A549 (cell line): ENCODE measurements at regions not wholly inside any gene's neighbourhood (a gene's known extent, or its start where the extent isn't known, plus 50 kb on each side); places are given as distances from the start of the nearest gene placed in this dataset.

Source experiments
- ATAC-seq, 2 experiments: fragments of 200-7000 bp in 1 of 2; fragments of >200 bp in 1 of 2; cut with Nextera tagmentation in 1 of 2; cut with Tn5 transposase in 1 of 2; 3 replicates each; pipeline versions ENCODE4 v1.8.0 to v1.9.1; 2018 to 2020; ENCODE audit warnings: mild to moderate bottlenecking in 1 of 2, moderate library complexity in 1 of 2
- CTCF ChIA-PET: fragments of 300-600 bp; sonication (Branson Sonifier 250); formaldehyde crosslinking; extraction: SDS; loops from one replicate; lab custom pipeline; 2021; ENCODE audit warnings: antibody characterized with exemption, inconsistent platforms; lab: Yijun Ruan, JAX
- POLR2A ChIA-PET: fragments of 350-600 bp; formaldehyde crosslinking; extraction: SDS; loops from one replicate; lab custom pipeline; 2021; ENCODE audit warnings: antibody characterized with exemption, inconsistent platforms; lab: Yijun Ruan, JAX
- DNase-seq, 2 experiments: peaks; one replicate each; pipeline versions ENCODE4 v3.0.0 to v3.0.0-alpha.2; 2011 to 2016; ENCODE audit warnings: low read depth in 1 of 2, low spot score in 1 of 2
- FAIRE-seq: peaks from 2 replicates; lab custom pipeline; 2011; peaks lifted over from hg19 to GRCh38; lab: Jason Lieb, UNC
- H3K27ac ChIP-seq, 2 experiments: fragments of >200 bp; sonication (Bioruptor Twin); formaldehyde crosslinking; 3 replicates each; pipeline ENCODE4 v1.5.1; 2016 to 2017
- H3K4me1 ChIP-seq: fragments of >200 bp; sonication (Bioruptor Twin); formaldehyde crosslinking; 3 replicates; pipeline ENCODE4 v1.6.1; 2016
- H3K4me2 ChIP-seq: fragments of >200 bp; sonication (Bioruptor Twin); formaldehyde crosslinking; 3 replicates; pipeline ENCODE4 v1.6.1; 2016
- H3K4me3 ChIP-seq: fragments of >200 bp; sonication (Bioruptor Twin); formaldehyde crosslinking; 3 replicates; pipeline ENCODE4 v1.5.1; 2016
- H3K9me3 ChIP-seq: fragments of >200 bp; sonication (Bioruptor Twin); formaldehyde crosslinking; 3 replicates; pipeline ENCODE4 v1.6.1; 2016
- BHLHE40 ChIP-seq: IDR thresholded peaks from 2 replicates; pipeline ENCODE4 v1.6.1; 2012; ENCODE audit warnings: low read depth, low read length, inconsistent platforms
- CEBPB ChIP-seq, 2 experiments: fragments of >200 bp in 1 of 2; sonication (Bioruptor Twin) in 1 of 2; formaldehyde crosslinking in 1 of 2; IDR thresholded peaks; 2 replicates each; pipeline ENCODE4 v1.6.1; 2012 to 2016
- CHD2 ChIP-seq: fragments of 150-350 bp; IDR thresholded peaks from 2 replicates; pipeline ENCODE4 v1.6.1; 2014; ENCODE audit warnings: low read length; ENCODE audit not compliant: partially characterized antibody
- EHF ChIP-seq: fragments of 250-450 bp; sonication (Bioruptor Pico); IDR thresholded peaks from 2 replicates; pipeline ENCODE4 v1.5.0; 2020; ENCODE audit warnings: mild to moderate bottlenecking
- FOXS1 ChIP-seq: fragments of 250-450 bp; sonication (Bioruptor Pico); IDR thresholded peaks from 2 replicates; pipeline ENCODE4 v1.5.0; 2020; ENCODE audit warnings: mild to moderate bottlenecking, moderate library complexity
- HDAC2 ChIP-seq: fragments of 200-600 bp; sonication (generic); IDR thresholded peaks from 2 replicates; pipeline ENCODE4 v1.6.1; 2016
- HEYL ChIP-seq: fragments of 250-450 bp; sonication (Bioruptor Pico); IDR thresholded peaks from 2 replicates; pipeline ENCODE4 v1.8.0; 2021; ENCODE audit warnings: mild to moderate bottlenecking, moderate library complexity
- HOXB5 ChIP-seq: fragments of 250-450 bp; sonication (Bioruptor Pico); IDR thresholded peaks from 2 replicates; pipeline ENCODE4 v1.5.0; 2020; ENCODE audit warnings: mild to moderate bottlenecking, moderate library complexity
- JUNB ChIP-seq: fragments of >200 bp; sonication (Bioruptor Twin); formaldehyde crosslinking; IDR thresholded peaks from 2 replicates; pipeline ENCODE4 v1.6.1; 2016
- MAFK ChIP-seq: fragments of 450-650 bp; IDR thresholded peaks from 2 replicates; pipeline ENCODE4 v1.6.1; 2014; ENCODE audit not compliant: partially characterized antibody
- MAZ ChIP-seq: fragments of 150-350 bp; IDR thresholded peaks from 2 replicates; pipeline ENCODE4 v1.6.1; 2014; ENCODE audit warnings: antibody characterized with exemption, low read depth, low read length, borderline replicate concordance
- RARB ChIP-seq: fragments of 250-450 bp; sonication (Bioruptor Pico); IDR thresholded peaks from 2 replicates; pipeline ENCODE4 v1.8.0; 2021; ENCODE audit warnings: mild to moderate bottlenecking, moderate library complexity
- RCOR1 ChIP-seq: fragments of 150-350 bp; IDR thresholded peaks from 2 replicates; pipeline ENCODE4 v1.6.1; 2014; ENCODE audit warnings: antibody characterized with exemption, low read length, low read depth
- RNF2 ChIP-seq: fragments of 200-600 bp; sonication (generic); IDR thresholded peaks from 2 replicates; pipeline ENCODE4 v1.6.1; 2016; ENCODE audit warnings: low read depth, mild to moderate bottlenecking, antibody characterized with exemption, moderate library complexity, borderline replicate concordance
- SMC3 ChIP-seq: fragments of >200 bp; sonication (Bioruptor Twin); formaldehyde crosslinking; IDR thresholded peaks from 3 replicates; pipeline ENCODE4 v1.6.1; 2018; ENCODE audit warnings: inconsistent platforms
- SREBF2 ChIP-seq: fragments of 450-650 bp; IDR thresholded peaks from 2 replicates; pipeline ENCODE4 v1.6.1; 2014; ENCODE audit warnings: mild to moderate bottlenecking, moderate library complexity
- TP53 ChIP-seq: fragments of 250-450 bp; sonication (Bioruptor Pico); IDR thresholded peaks from 2 replicates; pipeline ENCODE4 v1.5.0; 2021; ENCODE audit warnings: mild to moderate bottlenecking, moderate library complexity
- ZSCAN20 ChIP-seq: fragments of 250-450 bp; sonication (Bioruptor Pico); IDR thresholded peaks from 2 replicates; pipeline ENCODE4 v1.8.0; 2022; ENCODE audit warnings: mild to moderate bottlenecking, moderate library complexity
- WGBS: methylation state at CpG from one replicate; pipeline ENCODE4 v1.1.6; 2017; ENCODE audit errors: missing lambda C conversion rate; 5-methylcytosine and 5-hydroxymethylcytosine counted together
- TF ChIP-seq, protein P1 (sequence below): fragments of >200 bp; sonication (Bioruptor Twin); formaldehyde crosslinking; IDR thresholded peaks from 3 replicates; pipeline ENCODE4 v1.5.1; 2016
- TF ChIP-seq, protein P2 (sequence below): fragments of 450-650 bp; IDR thresholded peaks from 2 replicates; pipeline ENCODE4 v1.6.1; 2014; ENCODE audit warnings: antibody characterized with exemption
- TF ChIP-seq, protein P3 (sequence below): IDR thresholded peaks from 2 replicates; pipeline ENCODE4 v1.6.1; 2012; ENCODE audit warnings: low read depth, borderline replicate concordance
- TF ChIP-seq, protein P4 (sequence below): fragments of 250-450 bp; sonication (Bioruptor Pico); IDR thresholded peaks from 2 replicates; pipeline ENCODE4 v1.5.0; 2020; ENCODE audit warnings: low read depth, mild to moderate bottlenecking, moderate library complexity
- TF ChIP-seq, protein P5 (sequence below): fragments of 200-600 bp; sonication (generic); IDR thresholded peaks from 2 replicates; pipeline ENCODE4 v1.6.1; 2016; ENCODE audit warnings: antibody characterized with exemption, mild to moderate bottlenecking, moderate library complexity

DNA sequence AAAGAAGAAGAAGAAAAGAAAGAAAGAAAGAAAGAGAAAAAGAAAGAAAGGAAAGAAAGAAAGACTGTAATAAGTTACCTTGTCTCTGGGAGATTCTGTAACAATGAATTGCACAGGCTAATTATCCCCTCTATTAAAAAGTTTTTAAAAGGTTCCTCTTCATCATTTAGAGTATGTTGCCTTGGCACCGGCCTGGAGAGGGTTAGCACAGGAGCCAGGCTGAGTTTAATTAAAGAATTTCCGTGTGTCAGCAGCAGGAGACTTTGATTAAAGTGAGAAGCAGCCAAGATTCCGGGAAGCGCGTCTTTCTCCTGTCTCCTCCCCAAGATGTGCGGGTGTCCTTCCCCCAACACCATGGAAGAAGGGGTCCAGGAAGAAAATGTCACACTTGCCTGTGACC lies 92.8 kb upstream of the ETV6 start:
- FAIRE-seq: no peak
- CTCF ChIA-PET: interaction anchor here (0.6 to 2.7 kb wide), 7 partner anchors 11 to 785 kb away, joined by 3 to 29 read pairs (median 4); no protein-coding TSS in a partner anchor

DNA sequence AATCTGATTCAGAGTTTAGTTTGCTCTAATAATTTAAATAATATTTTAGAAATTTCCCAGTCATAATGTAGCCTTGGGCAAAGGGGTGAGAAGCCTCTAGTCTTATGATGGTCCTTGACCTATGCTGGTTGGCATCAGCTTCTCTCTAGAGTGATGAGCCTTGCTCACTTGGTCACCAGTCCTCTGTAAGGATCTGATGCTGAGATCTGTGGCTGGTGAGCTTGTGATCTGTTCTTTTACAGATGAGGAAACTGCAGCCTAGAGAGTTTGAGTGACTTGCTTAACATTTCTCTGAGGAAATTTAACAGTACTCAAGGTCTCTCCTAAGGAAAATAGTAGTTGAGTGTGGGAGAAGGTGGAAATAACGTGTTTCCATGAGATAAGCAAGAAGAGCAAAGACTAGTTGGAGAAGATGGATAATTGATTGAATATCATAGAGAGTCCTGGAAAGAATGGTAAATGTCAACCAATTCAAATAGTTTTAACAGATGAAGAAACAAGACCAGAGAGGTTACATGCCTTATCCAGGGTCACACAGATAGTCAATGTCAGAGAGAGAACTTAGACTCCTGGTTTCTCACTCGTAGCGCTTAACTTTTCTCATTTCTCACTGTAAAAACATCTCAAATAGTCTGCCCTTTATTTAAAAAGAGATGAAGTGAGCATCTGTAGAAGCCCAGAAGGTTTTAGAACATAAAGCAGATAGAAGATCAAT lies 89.7 kb upstream of the ETV6 start:
- no peak for ATAC-seq
- no peak for DNase-seq
- Histone ChIP-seq H3K9me3 (no peaks in the 10 kb centered on the region), H3K4me3 (no peak overlapping the region), H3K4me2 (no peak overlapping the region), H3K27ac (no peak overlapping the region), H3K4me1 (0 out of 3 replicates have a peak, but pooled peaks cover 4% of the 10 kb centered on the region)
- ChIA-PET POLR2A (no interaction called here), CTCF (interaction anchor here (0.6 to 3.0 kb wide), 3 partner anchors 22 to 474 kb away, joined by 3 to 17 read pairs (median 9); no protein-coding TSS in a partner anchor)
- FAIRE-seq: no peak
- WGBS: 41% methylated on average over 3 of the region's 3 CpGs
- TF ChIP-seq SMC3 (no peak), HEYL (CRISPR knock-in tag) (no peak), BHLHE40 (no peak), HOXB5 (CRISPR knock-in tag) (no peak), SREBF2 (no peak), CHD2 (no peak)
- TF ChIP-seq, protein P1, sequence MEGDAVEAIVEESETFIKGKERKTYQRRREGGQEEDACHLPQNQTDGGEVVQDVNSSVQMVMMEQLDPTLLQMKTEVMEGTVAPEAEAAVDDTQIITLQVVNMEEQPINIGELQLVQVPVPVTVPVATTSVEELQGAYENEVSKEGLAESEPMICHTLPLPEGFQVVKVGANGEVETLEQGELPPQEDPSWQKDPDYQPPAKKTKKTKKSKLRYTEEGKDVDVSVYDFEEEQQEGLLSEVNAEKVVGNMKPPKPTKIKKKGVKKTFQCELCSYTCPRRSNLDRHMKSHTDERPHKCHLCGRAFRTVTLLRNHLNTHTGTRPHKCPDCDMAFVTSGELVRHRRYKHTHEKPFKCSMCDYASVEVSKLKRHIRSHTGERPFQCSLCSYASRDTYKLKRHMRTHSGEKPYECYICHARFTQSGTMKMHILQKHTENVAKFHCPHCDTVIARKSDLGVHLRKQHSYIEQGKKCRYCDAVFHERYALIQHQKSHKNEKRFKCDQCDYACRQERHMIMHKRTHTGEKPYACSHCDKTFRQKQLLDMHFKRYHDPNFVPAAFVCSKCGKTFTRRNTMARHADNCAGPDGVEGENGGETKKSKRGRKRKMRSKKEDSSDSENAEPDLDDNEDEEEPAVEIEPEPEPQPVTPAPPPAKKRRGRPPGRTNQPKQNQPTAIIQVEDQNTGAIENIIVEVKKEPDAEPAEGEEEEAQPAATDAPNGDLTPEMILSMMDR: no peak

More for the DNA sequence above, 92.8 kb upstream of the ETV6 start:
- H3K27ac ChIP-seq: no peak overlapping the region
- 0 out of 3 replicates have a peak, but pooled peaks cover 4% of the 10 kb centered on the region for H3K4me1 ChIP-seq
- peak overlapping the region; percentile 33; the same call in 2 of the 3 replicates for H3K4me2 ChIP-seq
- POLR2A ChIA-PET: no interaction called here
- no peak for DNase-seq
- no peak for ATAC-seq
- no peak overlapping the region for H3K4me3 ChIP-seq
- TF ChIP-seq JUNB: no peak
- TF ChIP-seq, protein P1: no peak
- no peak for TF ChIP-seq TP53 (CRISPR knock-in tag)
- TF ChIP-seq, protein P2, sequence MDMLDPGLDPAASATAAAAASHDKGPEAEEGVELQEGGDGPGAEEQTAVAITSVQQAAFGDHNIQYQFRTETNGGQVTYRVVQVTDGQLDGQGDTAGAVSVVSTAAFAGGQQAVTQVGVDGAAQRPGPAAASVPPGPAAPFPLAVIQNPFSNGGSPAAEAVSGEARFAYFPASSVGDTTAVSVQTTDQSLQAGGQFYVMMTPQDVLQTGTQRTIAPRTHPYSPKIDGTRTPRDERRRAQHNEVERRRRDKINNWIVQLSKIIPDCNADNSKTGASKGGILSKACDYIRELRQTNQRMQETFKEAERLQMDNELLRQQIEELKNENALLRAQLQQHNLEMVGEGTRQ: no peak
- TF ChIP-seq, protein P3, sequence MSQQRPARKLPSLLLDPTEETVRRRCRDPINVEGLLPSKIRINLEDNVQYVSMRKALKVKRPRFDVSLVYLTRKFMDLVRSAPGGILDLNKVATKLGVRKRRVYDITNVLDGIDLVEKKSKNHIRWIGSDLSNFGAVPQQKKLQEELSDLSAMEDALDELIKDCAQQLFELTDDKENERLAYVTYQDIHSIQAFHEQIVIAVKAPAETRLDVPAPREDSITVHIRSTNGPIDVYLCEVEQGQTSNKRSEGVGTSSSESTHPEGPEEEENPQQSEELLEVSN: no peak
- no peak for TF ChIP-seq HOXB5 (CRISPR knock-in tag)
- TF ChIP-seq RARB: no peak
- no peak for TF ChIP-seq MAZ
- no peak for TF ChIP-seq ZSCAN20 (CRISPR knock-in tag)
- TF ChIP-seq RCOR1: no peak
- no peak for TF ChIP-seq HDAC2
- no peak for TF ChIP-seq FOXS1 (CRISPR knock-in tag)
- TF ChIP-seq SMC3: no peak
- TF ChIP-seq, protein P4, sequence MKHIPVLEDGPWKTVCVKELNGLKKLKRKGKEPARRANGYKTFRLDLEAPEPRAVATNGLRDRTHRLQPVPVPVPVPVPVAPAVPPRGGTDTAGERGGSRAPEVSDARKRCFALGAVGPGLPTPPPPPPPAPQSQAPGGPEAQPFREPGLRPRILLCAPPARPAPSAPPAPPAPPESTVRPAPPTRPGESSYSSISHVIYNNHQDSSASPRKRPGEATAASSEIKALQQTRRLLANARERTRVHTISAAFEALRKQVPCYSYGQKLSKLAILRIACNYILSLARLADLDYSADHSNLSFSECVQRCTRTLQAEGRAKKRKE (CRISPR knock-in tag): no peak
- TF ChIP-seq EHF: no peak
- no peak for TF ChIP-seq MAFK
- TF ChIP-seq CEBPB (IDR thresholded peaks at IDR 0.05): no peak
- no peak for TF ChIP-seq SREBF2
- TF ChIP-seq, protein P5, sequence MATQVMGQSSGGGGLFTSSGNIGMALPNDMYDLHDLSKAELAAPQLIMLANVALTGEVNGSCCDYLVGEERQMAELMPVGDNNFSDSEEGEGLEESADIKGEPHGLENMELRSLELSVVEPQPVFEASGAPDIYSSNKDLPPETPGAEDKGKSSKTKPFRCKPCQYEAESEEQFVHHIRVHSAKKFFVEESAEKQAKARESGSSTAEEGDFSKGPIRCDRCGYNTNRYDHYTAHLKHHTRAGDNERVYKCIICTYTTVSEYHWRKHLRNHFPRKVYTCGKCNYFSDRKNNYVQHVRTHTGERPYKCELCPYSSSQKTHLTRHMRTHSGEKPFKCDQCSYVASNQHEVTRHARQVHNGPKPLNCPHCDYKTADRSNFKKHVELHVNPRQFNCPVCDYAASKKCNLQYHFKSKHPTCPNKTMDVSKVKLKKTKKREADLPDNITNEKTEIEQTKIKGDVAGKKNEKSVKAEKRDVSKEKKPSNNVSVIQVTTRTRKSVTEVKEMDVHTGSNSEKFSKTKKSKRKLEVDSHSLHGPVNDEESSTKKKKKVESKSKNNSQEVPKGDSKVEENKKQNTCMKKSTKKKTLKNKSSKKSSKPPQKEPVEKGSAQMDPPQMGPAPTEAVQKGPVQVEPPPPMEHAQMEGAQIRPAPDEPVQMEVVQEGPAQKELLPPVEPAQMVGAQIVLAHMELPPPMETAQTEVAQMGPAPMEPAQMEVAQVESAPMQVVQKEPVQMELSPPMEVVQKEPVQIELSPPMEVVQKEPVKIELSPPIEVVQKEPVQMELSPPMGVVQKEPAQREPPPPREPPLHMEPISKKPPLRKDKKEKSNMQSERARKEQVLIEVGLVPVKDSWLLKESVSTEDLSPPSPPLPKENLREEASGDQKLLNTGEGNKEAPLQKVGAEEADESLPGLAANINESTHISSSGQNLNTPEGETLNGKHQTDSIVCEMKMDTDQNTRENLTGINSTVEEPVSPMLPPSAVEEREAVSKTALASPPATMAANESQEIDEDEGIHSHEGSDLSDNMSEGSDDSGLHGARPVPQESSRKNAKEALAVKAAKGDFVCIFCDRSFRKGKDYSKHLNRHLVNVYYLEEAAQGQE: no peak
- no peak for TF ChIP-seq RNF2
- TF ChIP-seq, all 56 proteins: peak for 0
- no peaks in the 10 kb centered on the region; the same call in 2 of the 3 replicates for H3K9me3 ChIP-seq
- 66% methylated on average over 6 of the region's 6 CpGs for WGBS
